CD8-positive, alpha-beta memory T cell (primary cell): ENCODE measurements at regions not wholly inside any gene's neighbourhood (a gene's known extent, or its start where the extent isn't known, plus 50 kb on each side); places are given as distances from the start of the nearest gene placed in this dataset.

Experiments used
- CTCF ChIA-PET: fragments of 350-600 bp; sonication (Branson Sonifier 250); formaldehyde crosslinking; loops from one replicate; lab custom pipeline; 2021; ENCODE audit warnings: antibody characterized with exemption; lab: Charles Lee
- POLR2A ChIA-PET: fragments of 350-600 bp; sonication (Branson Sonifier 250); formaldehyde crosslinking; loops from one replicate; lab custom pipeline; 2021; ENCODE audit warnings: antibody characterized with exemption; lab: Charles Lee
- DNase-seq, 5 donors: peaks; one replicate each; pipeline versions ENCODE4 v3.0.0 to v3.0.0-alpha.2; 2020 to 2022; ENCODE audit warnings: mixed read lengths in 1 of 5
- H3K27ac ChIP-seq: one replicate; pipeline ENCODE4 v1.7.0; 2013; ENCODE audit warnings: low read depth, mild to moderate bottlenecking, low read length, moderate library complexity
- H3K27me3 ChIP-seq: 2 replicates; pipeline ENCODE4 v1.7.0; 2013; ENCODE audit warnings: low read length, mild to moderate bottlenecking; ENCODE audit not compliant: insufficient read depth, poor library complexity, severe bottlenecking
- H3K36me3 ChIP-seq: 2 replicates; pipeline ENCODE4 v1.7.0; 2013; ENCODE audit warnings: mild to moderate bottlenecking, low read length, moderate library complexity; ENCODE audit not compliant: insufficient read depth
- H3K4me1 ChIP-seq: 2 replicates; pipeline ENCODE4 v1.7.0; 2013; ENCODE audit warnings: mild to moderate bottlenecking, low read length, moderate library complexity; ENCODE audit not compliant: insufficient read depth
- H3K4me3 ChIP-seq: 2 replicates; pipeline ENCODE4 v1.7.0; 2013; ENCODE audit warnings: mild to moderate bottlenecking, low read length
- H3K9me3 ChIP-seq: 2 replicates; pipeline ENCODE4 v1.7.0; 2013; ENCODE audit warnings: mild to moderate bottlenecking, low read length
- H3K27ac Mint-ChIP-seq, 8 donors: one replicate each; pipeline ENCODE4 v1.8.0; 2020 to 2021; ENCODE audit warnings: mixed read lengths in 8 of 8, mild to moderate bottlenecking in 6 of 8, inconsistent platforms in 3 of 8, moderate library complexity in 3 of 8
- H3K27me3 Mint-ChIP-seq, 2 donors: one replicate each; pipeline ENCODE4 v1.8.0; 2020 to 2021; ENCODE audit warnings: mixed read lengths in 2 of 2, mild to moderate bottlenecking in 1 of 2, moderate library complexity in 1 of 2
- H3K36me3 Mint-ChIP-seq, 3 donors: one replicate each; pipeline ENCODE4 v1.8.0; 2020 to 2021; ENCODE audit warnings: mixed read lengths in 3 of 3, inconsistent platforms in 1 of 3, mild to moderate bottlenecking in 1 of 3
- H3K4me1 Mint-ChIP-seq, 3 donors: one replicate each; pipeline ENCODE4 v1.8.0; 2020 to 2021; ENCODE audit warnings: mixed read lengths in 3 of 3, inconsistent platforms in 1 of 3, mild to moderate bottlenecking in 1 of 3
- H3K4me3 Mint-ChIP-seq, 7 donors: one replicate each; pipeline ENCODE4 v1.8.0; 2020 to 2021; ENCODE audit warnings: mixed read lengths in 7 of 7, mild to moderate bottlenecking in 6 of 7, moderate library complexity in 4 of 7, inconsistent platforms in 2 of 7
- H3K9me3 Mint-ChIP-seq, 5 donors: one replicate each; pipeline ENCODE4 v1.8.0; 2020 to 2022; ENCODE audit warnings: mixed read lengths in 5 of 5, mild to moderate bottlenecking in 3 of 5, moderate library complexity in 2 of 5, inconsistent platforms in 1 of 5

GRCh38 chr2:147739508-147739907, 105.3 kb upstream of the ACVR2A start:
- H3K4me3 Mint-ChIP-seq: no peak overlapping the region
- Histone ChIP-seq H3K9me3 (no peaks in the 10 kb centered on the region), H3K4me1 (no peaks in the 10 kb centered on the region), H3K27ac (no peak overlapping the region), H3K27me3 (no peaks in the 10 kb centered on the region), H3K4me3 (no peak overlapping the region), H3K36me3 (no peaks in the 10 kb centered on the region)
- no peak overlapping the region for H3K27ac Mint-ChIP-seq
- peaks cover 0 to 12% (median 3%) of the 10 kb centered on the region in 5 donors for H3K9me3 Mint-ChIP-seq
- peaks cover 0 to 3% (median 0%) of the 10 kb centered on the region in 3 donors for H3K36me3 Mint-ChIP-seq
- ChIA-PET CTCF (no interaction called here), POLR2A (no interaction called here)
- H3K27me3 Mint-ChIP-seq: no peaks in the 10 kb centered on the region
- DNase-seq: no peak
- no peaks in the 10 kb centered on the region for H3K4me1 Mint-ChIP-seq

- no peaks in the 10 kb centered on the region for H3K36me3 Mint-ChIP-seq
- H3K36me3 ChIP-seq: no peaks in the 10 kb centered on the region
- CTCF ChIA-PET: no interaction called here
Measured at GRCh38 chr2:147718831-147719230, 126.0 kb upstream of the ACVR2A start.

GRCh38 chr2:147716906-147717305, 127.9 kb upstream of the ACVR2A start:
- ChIA-PET CTCF (no interaction called here), POLR2A (no interaction called here)
- no peak overlapping the region for H3K4me3 ChIP-seq
- Mint-ChIP-seq H3K4me1 (no peaks in the 10 kb centered on the region), H3K4me3 (no peak overlapping the region), H3K27ac (no peak overlapping the region), H3K9me3 (peaks cover 6 to 12% (median 9%) of the 10 kb centered on the region in 5 donors), H3K27me3 (peaks cover 0 to 6% of the 10 kb centered on the region in 2 donors), H3K36me3 (no peaks in the 10 kb centered on the region)
- no peaks in the 10 kb centered on the region for H3K9me3 ChIP-seq
- H3K27me3 ChIP-seq: no peaks in the 10 kb centered on the region
- H3K36me3 ChIP-seq: no peaks in the 10 kb centered on the region
- H3K27ac ChIP-seq: no peak overlapping the region
- no peaks in the 10 kb centered on the region for H3K4me1 ChIP-seq
- DNase-seq: no peak

More at GRCh38 chr2:147718831-147719230, 126.0 kb upstream of the ACVR2A start:
- H3K4me1 Mint-ChIP-seq: no peaks in the 10 kb centered on the region
- no peaks in the 10 kb centered on the region for H3K4me1 ChIP-seq
- no peak for DNase-seq
- no peaks in the 10 kb centered on the region for H3K27me3 ChIP-seq
- H3K4me3 Mint-ChIP-seq: no peak overlapping the region
- no peak overlapping the region for H3K27ac Mint-ChIP-seq
- H3K9me3 Mint-ChIP-seq: no peaks in the 10 kb centered on the region
- H3K4me3 ChIP-seq: no peak overlapping the region
- H3K9me3 ChIP-seq: no peaks in the 10 kb centered on the region
- POLR2A ChIA-PET: no interaction called here
- no peaks in the 10 kb centered on the region for H3K27me3 Mint-ChIP-seq
- no peak overlapping the region for H3K27ac ChIP-seq

- Mint-ChIP-seq H3K4me1 (no peaks in the 10 kb centered on the region), H3K9me3 (peaks cover 14 to 20% (median 14%) of the 10 kb centered on the region in 5 donors), H3K4me3 (no peak overlapping the region), H3K27me3 (peaks cover 0 to 6% of the 10 kb centered on the region in 2 donors), H3K27ac (no peak overlapping the region), H3K36me3 (no peaks in the 10 kb centered on the region)
- Histone ChIP-seq H3K27me3 (no peaks in the 10 kb centered on the region), H3K4me1 (no peaks in the 10 kb centered on the region), H3K36me3 (no peaks in the 10 kb centered on the region), H3K27ac (no peak overlapping the region), H3K4me3 (no peak overlapping the region), H3K9me3 (no peaks in the 10 kb centered on the region)
- ChIA-PET POLR2A (no interaction called here), CTCF (no interaction called here)
- DNase-seq: no peak
Measured at GRCh38 chr2:147715807-147716206, 129.0 kb upstream of the ACVR2A start.

- Mint-ChIP-seq H3K9me3 (peaks cover 14 to 21% (median 16%) of the 10 kb centered on the region in 5 donors), H3K36me3 (no peaks in the 10 kb centered on the region)
- CTCF ChIA-PET: no interaction called here
Measured at GRCh38 chr2:147714582-147714981, 130.2 kb upstream of the ACVR2A start.

GRCh38 chr2:147713349-147713748, 131.5 kb upstream of the ACVR2A start:
- Histone ChIP-seq H3K27me3 (no peaks in the 10 kb centered on the region), H3K36me3 (no peaks in the 10 kb centered on the region), H3K4me1 (no peaks in the 10 kb centered on the region), H3K4me3 (no peak overlapping the region), H3K9me3 (no peaks in the 10 kb centered on the region), H3K27ac (no peak overlapping the region)
- CTCF ChIA-PET: no interaction called here
- no peak for DNase-seq
- H3K4me1 Mint-ChIP-seq: no peaks in the 10 kb centered on the region
- POLR2A ChIA-PET: no interaction called here
- peaks cover 14 to 21% (median 16%) of the 10 kb centered on the region in 5 donors for H3K9me3 Mint-ChIP-seq
- H3K4me3 Mint-ChIP-seq: no peak overlapping the region
- H3K27me3 Mint-ChIP-seq: peaks cover 0 to 6% of the 10 kb centered on the region in 2 donors
- H3K27ac Mint-ChIP-seq: no peak overlapping the region
- H3K36me3 Mint-ChIP-seq: no peaks in the 10 kb centered on the region

More at GRCh38 chr2:147714582-147714981, 130.2 kb upstream of the ACVR2A start:
- Mint-ChIP-seq H3K4me1 (no peaks in the 10 kb centered on the region), H3K4me3 (no peak overlapping the region), H3K27me3 (peaks cover 0 to 6% of the 10 kb centered on the region in 2 donors), H3K27ac (no peak overlapping the region)
- Histone ChIP-seq H3K27ac (no peak overlapping the region), H3K4me3 (no peak overlapping the region), H3K36me3 (no peaks in the 10 kb centered on the region), H3K27me3 (no peaks in the 10 kb centered on the region), H3K4me1 (no peaks in the 10 kb centered on the region), H3K9me3 (no peaks in the 10 kb centered on the region)
- no peak for DNase-seq
- POLR2A ChIA-PET: no interaction called here

GRCh38 chr2:147712051-147712450, 132.8 kb upstream of the ACVR2A start:
- ChIA-PET CTCF (no interaction called here), POLR2A (no interaction called here)
- no peaks in the 10 kb centered on the region for H3K4me1 Mint-ChIP-seq
- H3K27ac Mint-ChIP-seq: no peak overlapping the region
- no peak overlapping the region for H3K4me3 Mint-ChIP-seq
- H3K4me1 ChIP-seq: no peaks in the 10 kb centered on the region
- no peaks in the 10 kb centered on the region for H3K9me3 ChIP-seq
- no peaks in the 10 kb centered on the region for H3K36me3 Mint-ChIP-seq
- peaks cover 0 to 6% of the 10 kb centered on the region in 2 donors for H3K27me3 Mint-ChIP-seq
- H3K4me3 ChIP-seq: no peak overlapping the region
- no peak for DNase-seq
- H3K27me3 ChIP-seq: no peaks in the 10 kb centered on the region
- H3K36me3 ChIP-seq: no peaks in the 10 kb centered on the region
- H3K27ac ChIP-seq: no peak overlapping the region
- H3K9me3 Mint-ChIP-seq: peaks cover 14 to 27% (median 16%) of the 10 kb centered on the region in 5 donors

GRCh38 chr2:147711031-147711430, 133.8 kb upstream of the ACVR2A start:
- H3K27me3 ChIP-seq: no peaks in the 10 kb centered on the region
- POLR2A ChIA-PET: no interaction called here
- Mint-ChIP-seq H3K9me3 (peaks cover 14 to 28% (median 16%) of the 10 kb centered on the region in 5 donors), H3K27ac (no peak overlapping the region), H3K4me1 (no peaks in the 10 kb centered on the region), H3K4me3 (no peak overlapping the region), H3K36me3 (no peaks in the 10 kb centered on the region), H3K27me3 (peaks cover 0 to 7% of the 10 kb centered on the region in 2 donors)
- CTCF ChIA-PET: no interaction called here
- DNase-seq: no peak
- no peaks in the 10 kb centered on the region for H3K36me3 ChIP-seq
- H3K4me3 ChIP-seq: no peak overlapping the region
- no peak overlapping the region for H3K27ac ChIP-seq
- H3K4me1 ChIP-seq: no peaks in the 10 kb centered on the region
- H3K9me3 ChIP-seq: no peaks in the 10 kb centered on the region
